IMR-90 (cell line): ENCODE measurements at regions not wholly inside any gene's neighbourhood (a gene's known extent, or its start where the extent isn't known, plus 50 kb on each side); places are given as distances from the start of the nearest gene placed in this dataset.

Experiments
- CTCF ChIP-seq: conservative IDR thresholded peaks from 2 replicates; pipeline ENCODE4 v1.5.1; 2012; ENCODE audit warnings: mild to moderate bottlenecking, low read depth, low read length, improper control_type of control experiment
- POLR2A ChIP-seq: IDR thresholded peaks from 2 replicates; pipeline ENCODE4 v1.6.1; 2012; ENCODE audit warnings: mild to moderate bottlenecking, low read depth, low read length

- TF ChIP-seq CTCF (no peak), POLR2A (no peak)
Observed at GRCh38 chr12:115517913-115518312, 759.6 kb downstream of the MED13L start.
